ENCODE measurements at regions not wholly inside any gene's neighbourhood (a gene's known extent, or its start where the extent isn't known, plus 50 kb on each side); places are given as distances from the start of the nearest gene placed in this dataset.

DNA sequence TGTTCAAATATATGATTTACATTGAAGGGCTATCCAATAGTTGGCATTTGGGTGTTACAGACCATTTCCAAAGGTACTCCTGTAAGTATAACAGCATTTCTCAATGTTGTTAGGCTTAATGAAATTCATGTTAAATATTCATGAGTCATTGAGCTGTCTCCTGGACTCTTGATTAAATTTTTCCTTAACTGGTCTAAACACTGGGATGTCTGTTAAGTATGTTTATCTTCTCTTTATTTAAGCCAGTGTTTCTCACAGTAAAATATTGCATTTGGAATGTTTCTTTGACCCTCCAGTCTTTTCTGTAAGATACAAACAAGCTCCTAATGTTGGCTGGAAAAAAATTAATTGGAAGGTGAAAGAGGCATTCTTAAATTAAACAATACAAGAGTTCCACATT is 402.5 kb upstream of the HTR2A start:
- TF ChIP-seq, protein P1, sequence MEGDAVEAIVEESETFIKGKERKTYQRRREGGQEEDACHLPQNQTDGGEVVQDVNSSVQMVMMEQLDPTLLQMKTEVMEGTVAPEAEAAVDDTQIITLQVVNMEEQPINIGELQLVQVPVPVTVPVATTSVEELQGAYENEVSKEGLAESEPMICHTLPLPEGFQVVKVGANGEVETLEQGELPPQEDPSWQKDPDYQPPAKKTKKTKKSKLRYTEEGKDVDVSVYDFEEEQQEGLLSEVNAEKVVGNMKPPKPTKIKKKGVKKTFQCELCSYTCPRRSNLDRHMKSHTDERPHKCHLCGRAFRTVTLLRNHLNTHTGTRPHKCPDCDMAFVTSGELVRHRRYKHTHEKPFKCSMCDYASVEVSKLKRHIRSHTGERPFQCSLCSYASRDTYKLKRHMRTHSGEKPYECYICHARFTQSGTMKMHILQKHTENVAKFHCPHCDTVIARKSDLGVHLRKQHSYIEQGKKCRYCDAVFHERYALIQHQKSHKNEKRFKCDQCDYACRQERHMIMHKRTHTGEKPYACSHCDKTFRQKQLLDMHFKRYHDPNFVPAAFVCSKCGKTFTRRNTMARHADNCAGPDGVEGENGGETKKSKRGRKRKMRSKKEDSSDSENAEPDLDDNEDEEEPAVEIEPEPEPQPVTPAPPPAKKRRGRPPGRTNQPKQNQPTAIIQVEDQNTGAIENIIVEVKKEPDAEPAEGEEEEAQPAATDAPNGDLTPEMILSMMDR (IDR thresholded peaks at IDR 0.05; ENCODE audit: insufficient read depth, low read depth, low read length, missing control alignments), result no peak
- DNase-seq (ENCODE audit: low read depth), result no peak
- no peak overlapping the region for H3K4me3 ChIP-seq (ENCODE audit: low read length)

DNA sequence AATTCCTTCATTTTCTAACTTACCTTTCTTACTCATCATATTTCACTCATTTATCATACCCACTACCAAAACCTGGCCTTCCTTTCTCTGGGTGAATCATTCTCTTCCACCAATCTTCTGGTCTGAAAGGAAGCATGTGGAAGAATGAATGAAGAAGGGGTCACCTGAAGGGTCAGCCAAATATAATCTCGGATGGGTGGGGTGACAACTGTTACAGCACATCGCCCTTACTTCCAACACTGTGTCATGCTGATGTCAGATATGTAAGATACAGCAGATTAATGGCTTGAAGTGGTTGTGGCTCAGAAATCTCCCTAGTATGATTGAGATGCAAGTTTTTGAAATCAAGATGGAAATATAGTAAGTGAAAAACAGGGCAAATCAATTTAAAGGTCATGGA is 401.7 kb upstream of the HTR2A start:
- H3K4me3 ChIP-seq (ENCODE audit: low read length), result no peak overlapping the region
- DNase-seq (ENCODE audit: low read depth), result no peak
- TF ChIP-seq, protein P1 (IDR thresholded peaks at IDR 0.05; ENCODE audit: insufficient read depth, low read depth, low read length, missing control alignments), result no peak

DNA sequence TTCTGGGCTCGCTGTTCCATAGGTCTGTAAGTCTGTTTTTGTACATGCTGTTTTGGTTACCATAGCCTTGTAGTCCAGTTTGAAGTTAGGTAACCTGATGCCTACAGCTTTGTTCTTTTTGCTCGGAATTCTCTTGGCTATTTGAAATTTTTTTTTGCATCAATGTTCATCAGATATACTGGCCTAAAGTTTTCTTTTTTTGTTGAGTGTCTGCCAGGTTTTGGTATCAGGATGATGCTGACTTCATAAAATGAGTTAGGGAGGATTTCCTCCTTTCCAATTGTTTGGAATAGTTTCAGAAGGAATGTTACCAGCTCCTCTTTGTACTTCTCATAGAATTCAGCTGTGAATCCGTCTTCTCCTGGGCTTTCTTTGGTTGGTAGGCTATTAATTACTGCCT is 397.8 kb upstream of the HTR2A start:
- DNase-seq (ENCODE audit: low read depth), result no peak
- H3K4me3 ChIP-seq (ENCODE audit: low read length), result no peak overlapping the region
- TF ChIP-seq, protein P1 (IDR thresholded peaks at IDR 0.05; ENCODE audit: insufficient read depth, low read depth, low read length, missing control alignments), result no peak

DNA sequence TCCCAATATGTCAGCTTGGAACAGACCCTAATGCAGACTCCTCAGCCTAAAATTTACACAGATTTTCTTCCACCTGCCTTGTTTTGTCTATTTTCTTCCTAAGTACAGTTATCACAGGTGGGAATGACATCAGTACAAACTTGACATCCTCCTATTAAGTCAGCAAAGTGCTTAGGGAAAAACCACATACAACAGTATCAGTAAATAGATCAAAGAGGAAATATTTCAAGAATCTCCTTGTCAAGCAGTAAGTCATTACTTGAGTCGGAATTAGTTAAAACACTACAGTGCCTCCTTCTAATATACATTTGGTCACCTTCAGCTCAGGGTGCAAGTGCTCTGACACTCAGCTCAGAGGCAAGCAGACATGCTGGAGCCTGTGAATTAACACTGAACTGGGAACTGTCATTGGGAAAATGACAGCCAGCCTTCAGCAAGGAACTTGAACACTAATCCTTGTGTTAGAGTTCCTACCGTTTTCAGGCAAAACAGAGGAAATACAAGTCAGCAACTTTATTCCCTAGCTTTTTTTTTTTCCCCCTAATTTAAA is 394.3 kb upstream of the HTR2A start:
- no peak overlapping the region for H3K4me3 ChIP-seq (ENCODE audit: low read length)
- DNase-seq (ENCODE audit: low read depth), result peak; percentile 10
- TF ChIP-seq, protein P1 (IDR thresholded peaks at IDR 0.05; ENCODE audit: insufficient read depth, low read depth, low read length, missing control alignments), result no peak

DNA sequence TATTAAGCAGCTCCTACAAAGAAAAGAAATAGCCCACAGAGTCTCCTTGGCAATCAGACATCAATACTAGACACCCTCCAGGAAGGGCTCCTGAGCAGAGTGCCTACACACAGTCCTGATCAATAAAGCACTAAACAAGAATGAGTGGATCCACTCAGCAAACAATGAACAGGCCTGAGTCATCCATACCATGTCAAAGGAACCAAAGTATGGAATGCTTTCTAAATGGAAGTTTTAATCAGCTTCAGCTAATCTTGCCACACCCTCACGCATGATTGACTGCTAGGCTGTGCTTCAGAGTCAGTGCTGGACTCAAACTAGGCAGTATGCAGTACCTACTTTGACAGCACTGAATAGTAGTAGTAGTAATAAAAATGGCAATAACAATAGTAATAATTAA is 392.7 kb upstream of the HTR2A start:
- TF ChIP-seq, protein P1 (IDR thresholded peaks at IDR 0.05; ENCODE audit: insufficient read depth, low read depth, low read length, missing control alignments), result no peak
- H3K4me3 ChIP-seq (ENCODE audit: low read length), result no peak overlapping the region
- peak; percentile 66 for DNase-seq (ENCODE audit: low read depth)

DNA sequence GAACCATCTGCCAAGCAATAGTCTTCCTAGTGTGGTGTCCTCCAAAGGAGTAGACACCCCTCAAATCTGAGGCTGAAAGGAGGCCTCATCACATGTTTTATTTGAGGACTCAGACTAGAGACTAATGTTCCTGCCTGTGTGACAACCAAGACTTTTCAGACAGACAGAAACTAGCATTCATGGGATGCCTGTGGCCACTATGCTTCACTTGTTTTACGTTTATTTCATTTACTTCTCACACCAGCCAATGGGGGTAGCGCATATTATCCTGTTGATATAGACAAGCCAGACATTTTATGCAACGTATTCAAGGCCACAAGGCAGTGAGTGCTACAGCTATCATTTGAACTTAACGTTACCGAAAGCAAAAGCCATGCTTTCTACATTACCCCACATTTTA is 391.7 kb upstream of the HTR2A start:
- TF ChIP-seq, protein P1 (IDR thresholded peaks at IDR 0.05; ENCODE audit: insufficient read depth, low read depth, low read length, missing control alignments), result no peak
- H3K4me3 ChIP-seq (ENCODE audit: low read length), result no peak overlapping the region
- no peak for DNase-seq (ENCODE audit: low read depth)

DNA sequence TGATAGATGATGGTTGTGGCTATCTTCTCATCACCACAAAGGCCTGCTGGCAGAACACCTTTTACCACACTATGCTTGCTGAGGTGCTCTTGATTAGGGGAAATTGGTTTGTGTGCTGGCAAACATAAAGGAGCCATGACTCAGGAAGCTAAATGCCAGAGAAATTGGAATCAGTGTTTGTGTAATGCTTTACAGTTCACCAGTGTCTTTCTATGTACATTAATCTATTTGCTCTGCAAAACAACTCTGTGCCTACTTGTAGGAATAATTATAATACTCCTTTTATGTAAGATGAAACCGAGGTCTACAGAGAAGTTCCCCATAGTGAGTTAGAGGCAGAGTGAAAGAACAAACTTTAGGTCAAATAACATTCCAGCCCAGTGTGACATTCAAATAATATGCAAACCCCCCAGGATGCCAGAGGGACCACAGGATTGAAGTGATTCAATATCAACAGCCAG is 390.5 kb upstream of the HTR2A start:
- TF ChIP-seq, protein P1 (IDR thresholded peaks at IDR 0.05; ENCODE audit: insufficient read depth, low read depth, low read length, missing control alignments), result no peak
- H3K4me3 ChIP-seq (ENCODE audit: low read length), result no peak overlapping the region
- no peak for DNase-seq (ENCODE audit: low read depth)
